ENCODE measurements at regions not wholly inside any gene's neighbourhood (a gene's known extent, or its start where the extent isn't known, plus 50 kb on each side); places are given as distances from the start of the nearest gene placed in this dataset.
A peak's percentile ranks its signal among the peaks of the same experiment; 100 is the strongest.

GRCh38 chr3:145882436-145882835 lies 278.5 kb downstream of the PLOD2 start:
- FAIRE-seq = peak; percentile 86
- TF ChIP-seq POLR2AphosphoS5 (IDR thresholded peaks at IDR 0.05; ENCODE audit: low read depth, low read length) (no peak), TAF1 (IDR thresholded peaks at IDR 0.05; ENCODE audit: borderline replicate concordance, low read depth, low read length) (no peak), POLR2A (IDR thresholded peaks at IDR 0.05; ENCODE audit: low read depth, low read length) (no peak)
- no peak for DNase-seq (ENCODE audit: insufficient read length)

- FAIRE-seq = peak; percentile 64
- no peak for TF ChIP-seq POLR2A (IDR thresholded peaks at IDR 0.05; ENCODE audit: low read depth, low read length)
- TF ChIP-seq POLR2AphosphoS5 (IDR thresholded peaks at IDR 0.05; ENCODE audit: low read depth, low read length) = no peak
- TF ChIP-seq TAF1 (IDR thresholded peaks at IDR 0.05; ENCODE audit: borderline replicate concordance, low read depth, low read length) = no peak
Measured at GRCh38 chr3:145889730-145890129, 271.3 kb downstream of the PLOD2 start.

DNA sequence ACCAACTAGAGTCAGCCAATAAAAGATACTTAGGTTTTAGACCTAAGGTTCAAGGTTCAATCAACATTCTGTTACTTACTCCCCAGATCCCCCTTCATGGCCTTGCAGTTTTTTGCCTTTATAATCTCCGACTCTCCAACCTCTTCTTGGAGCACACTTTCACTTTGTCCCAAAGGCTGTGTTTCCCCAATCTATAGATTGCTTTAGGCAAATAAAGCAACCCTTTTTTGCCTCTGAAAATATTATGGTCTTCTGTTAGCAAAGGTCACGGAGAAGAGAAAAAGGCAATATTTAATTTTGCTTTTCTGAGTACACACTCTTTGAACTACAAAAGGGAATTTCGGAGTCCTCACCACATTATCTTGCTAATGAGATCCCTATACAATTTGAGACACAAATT lies 268.1 kb downstream of the PLOD2 start:
- FAIRE-seq (no peak), DNase-seq (ENCODE audit: insufficient read length) (no peak)
- TF ChIP-seq POLR2A (IDR thresholded peaks at IDR 0.05; ENCODE audit: low read depth, low read length) (no peak), TAF1 (IDR thresholded peaks at IDR 0.05; ENCODE audit: borderline replicate concordance, low read depth, low read length) (no peak), POLR2AphosphoS5 (IDR thresholded peaks at IDR 0.05; ENCODE audit: low read depth, low read length) (no peak)

More at GRCh38 chr3:145889730-145890129, 271.3 kb downstream of the PLOD2 start:
- no peak for DNase-seq (ENCODE audit: insufficient read length)

DNA sequence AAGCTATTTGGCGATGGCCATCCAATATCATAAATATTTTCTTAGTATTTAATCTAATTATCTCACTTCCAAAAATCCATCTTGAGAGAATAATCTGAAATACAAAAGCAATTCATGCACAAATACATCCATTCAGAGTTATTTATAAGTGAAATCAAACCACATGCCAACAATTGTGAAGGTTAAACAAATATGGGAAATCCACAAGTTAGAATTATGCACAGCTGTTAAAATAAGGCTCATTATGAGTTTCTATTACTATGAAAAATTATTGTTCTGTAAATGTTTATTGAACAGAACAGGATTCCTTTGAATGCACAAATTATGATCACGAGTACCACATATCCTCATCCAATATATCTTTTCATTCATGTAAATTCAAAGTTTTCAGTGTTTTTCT lies 267.7 kb downstream of the PLOD2 start:
- no peak for TF ChIP-seq POLR2AphosphoS5 (IDR thresholded peaks at IDR 0.05; ENCODE audit: low read depth, low read length)
- TF ChIP-seq TAF1 (IDR thresholded peaks at IDR 0.05; ENCODE audit: borderline replicate concordance, low read depth, low read length) = no peak
- TF ChIP-seq POLR2A (IDR thresholded peaks at IDR 0.05; ENCODE audit: low read depth, low read length) = no peak
- DNase-seq (ENCODE audit: insufficient read length) (no peak), FAIRE-seq (no peak)

DNA sequence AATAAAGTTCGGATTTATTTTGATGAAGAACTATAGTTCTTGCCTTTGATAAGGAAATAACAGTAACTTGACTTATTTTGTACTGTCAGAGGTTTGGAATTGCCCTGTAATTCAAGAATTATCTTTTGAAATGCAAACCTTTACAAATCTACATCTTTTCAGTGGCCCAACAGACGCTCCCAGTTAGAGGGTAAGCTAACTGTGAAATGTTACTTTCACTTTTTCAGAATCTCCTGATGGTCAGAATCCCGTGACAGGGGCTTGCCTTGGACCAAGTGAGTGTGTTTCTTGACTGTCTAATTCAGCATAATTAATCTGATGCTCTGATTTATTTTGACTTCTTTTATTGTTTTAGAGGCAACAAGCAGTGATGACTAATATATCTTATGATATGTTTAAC lies 262.5 kb downstream of the PLOD2 start:
- DNase-seq (ENCODE audit: insufficient read length) = no peak
- TF ChIP-seq TAF1 (IDR thresholded peaks at IDR 0.05; ENCODE audit: borderline replicate concordance, low read depth, low read length) (no peak), POLR2AphosphoS5 (IDR thresholded peaks at IDR 0.05; ENCODE audit: low read depth, low read length) (no peak), POLR2A (IDR thresholded peaks at IDR 0.05; ENCODE audit: low read depth, low read length) (no peak)
- peak; percentile 87 for FAIRE-seq

DNA sequence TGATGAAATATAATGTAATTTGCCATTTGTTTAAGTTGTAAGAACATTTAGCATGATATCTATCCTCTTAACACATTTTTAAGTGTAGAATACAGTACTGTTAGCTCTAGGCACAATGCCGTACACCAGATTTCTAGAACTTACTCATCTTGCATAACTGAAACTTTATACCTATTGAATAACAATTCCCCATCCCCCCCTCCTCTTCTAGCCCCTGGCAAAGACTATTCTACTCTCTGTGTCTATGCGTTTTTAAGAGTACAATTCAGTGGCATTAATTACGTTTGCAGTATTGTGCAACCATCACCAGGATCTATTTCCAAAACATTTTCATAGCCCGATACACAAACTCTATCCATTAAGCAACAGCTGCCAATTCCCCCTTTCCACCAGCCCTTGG lies 261.7 kb downstream of the PLOD2 start:
- no peak for FAIRE-seq
- TF ChIP-seq POLR2A (IDR thresholded peaks at IDR 0.05; ENCODE audit: low read depth, low read length) (no peak), POLR2AphosphoS5 (IDR thresholded peaks at IDR 0.05; ENCODE audit: low read depth, low read length) (no peak), TAF1 (IDR thresholded peaks at IDR 0.05; ENCODE audit: borderline replicate concordance, low read depth, low read length) (no peak)
- DNase-seq (ENCODE audit: insufficient read length) = no peak

DNA sequence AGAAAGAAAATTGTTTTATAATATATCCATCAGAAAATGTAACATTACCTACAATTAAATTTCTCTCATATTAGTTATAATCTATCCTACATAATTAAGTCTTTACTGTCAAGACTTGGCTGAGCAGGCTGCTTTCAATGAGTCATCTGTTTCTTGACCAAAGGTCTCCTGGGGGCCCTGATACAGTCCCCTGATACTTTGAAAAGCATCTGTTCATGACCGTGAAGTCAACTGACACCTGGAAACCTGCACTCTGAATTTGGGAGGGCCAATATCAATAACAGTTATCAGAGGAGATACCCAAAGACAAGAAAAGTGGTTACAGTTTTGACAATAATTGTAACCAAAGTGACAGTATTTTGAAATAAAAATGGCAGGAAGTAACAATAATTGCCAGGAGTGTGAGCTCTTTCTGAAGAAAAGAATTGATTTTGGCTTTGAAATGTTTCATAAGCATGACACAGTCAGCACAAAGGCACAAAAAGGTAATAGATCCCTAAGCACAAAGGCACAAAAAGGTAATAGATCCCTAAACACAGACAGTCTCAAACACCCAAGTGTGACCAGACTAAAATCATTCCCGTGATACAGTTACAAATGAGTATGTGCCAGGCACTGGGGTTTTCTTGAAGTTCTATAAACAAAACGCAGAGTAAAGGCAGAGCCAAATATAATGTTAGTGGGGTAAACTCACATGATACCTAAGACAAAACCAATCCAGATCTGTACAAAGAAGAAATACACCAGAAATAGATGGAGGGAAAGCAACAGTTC lies 260.7 kb downstream of the PLOD2 start:
- no peak for TF ChIP-seq POLR2A (IDR thresholded peaks at IDR 0.05; ENCODE audit: low read depth, low read length)
- no peak for TF ChIP-seq POLR2AphosphoS5 (IDR thresholded peaks at IDR 0.05; ENCODE audit: low read depth, low read length)
- no peak for TF ChIP-seq TAF1 (IDR thresholded peaks at IDR 0.05; ENCODE audit: borderline replicate concordance, low read depth, low read length)
- FAIRE-seq (peak; percentile 84), DNase-seq (ENCODE audit: insufficient read length) (no peak)

- TF ChIP-seq POLR2A (IDR thresholded peaks at IDR 0.05; ENCODE audit: low read depth, low read length) = no peak
- no peak for TF ChIP-seq TAF1 (IDR thresholded peaks at IDR 0.05; ENCODE audit: borderline replicate concordance, low read depth, low read length)
- TF ChIP-seq POLR2AphosphoS5 (IDR thresholded peaks at IDR 0.05; ENCODE audit: low read depth, low read length) = no peak
- FAIRE-seq (no peak), DNase-seq (ENCODE audit: insufficient read length) (no peak)
Measured at GRCh38 chr3:145902166-145902565, 258.8 kb downstream of the PLOD2 start.

- no peak for FAIRE-seq
Measured at GRCh38 chr3:145903472-145904013, 257.4 kb downstream of the PLOD2 start.

DNA sequence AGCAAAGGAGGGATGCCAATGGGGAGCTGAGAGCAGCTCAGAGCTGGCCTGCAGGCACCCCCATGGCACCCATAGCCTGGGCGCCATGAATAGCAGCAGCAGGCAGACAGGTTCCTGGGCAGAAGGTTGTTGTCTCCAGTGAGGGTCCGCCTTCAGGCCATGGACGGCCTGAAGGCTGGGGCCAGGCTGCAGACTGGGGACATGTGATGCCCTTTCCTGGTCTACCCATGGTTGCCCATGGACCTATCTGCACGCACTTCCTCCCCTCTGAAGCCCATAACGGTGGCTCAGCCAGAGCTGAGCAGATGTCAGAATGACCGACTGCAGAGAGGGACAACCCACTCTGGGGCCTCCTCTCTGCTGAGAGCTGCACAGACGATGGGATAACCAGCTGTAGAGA lies 256.8 kb downstream of the PLOD2 start:
- no peak for TF ChIP-seq POLR2AphosphoS5 (IDR thresholded peaks at IDR 0.05; ENCODE audit: low read depth, low read length)
- no peak for TF ChIP-seq POLR2A (IDR thresholded peaks at IDR 0.05; ENCODE audit: low read depth, low read length)
- no peak for TF ChIP-seq TAF1 (IDR thresholded peaks at IDR 0.05; ENCODE audit: borderline replicate concordance, low read depth, low read length)
- no peak for DNase-seq (ENCODE audit: insufficient read length)
- FAIRE-seq = no peak

More at GRCh38 chr3:145903472-145904013, 257.4 kb downstream of the PLOD2 start:
- no peak for TF ChIP-seq POLR2AphosphoS5 (IDR thresholded peaks at IDR 0.05; ENCODE audit: low read depth, low read length)
- TF ChIP-seq POLR2A (IDR thresholded peaks at IDR 0.05; ENCODE audit: low read depth, low read length) = no peak
- TF ChIP-seq TAF1 (IDR thresholded peaks at IDR 0.05; ENCODE audit: borderline replicate concordance, low read depth, low read length) = no peak
- no peak for DNase-seq (ENCODE audit: insufficient read length)

DNA sequence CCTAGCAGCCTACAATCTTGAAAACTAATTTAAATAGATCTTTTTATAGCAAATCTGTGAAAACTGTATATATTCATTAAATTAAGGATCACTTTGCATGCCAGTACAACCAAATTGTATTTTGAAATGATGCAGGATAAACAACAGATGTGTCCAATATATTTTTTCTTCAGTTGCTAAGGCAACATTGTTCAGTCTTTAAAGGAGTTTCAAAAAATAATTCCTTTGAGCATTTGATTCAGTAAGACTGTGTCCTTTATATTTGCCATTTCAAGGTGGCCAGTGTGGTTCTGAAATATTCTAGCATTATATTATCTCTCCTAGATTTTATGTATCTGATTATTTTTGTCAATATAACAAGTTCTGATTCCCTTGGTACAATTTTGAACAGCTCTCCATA lies 254.7 kb downstream of the PLOD2 start:
- TF ChIP-seq POLR2AphosphoS5 (IDR thresholded peaks at IDR 0.05; ENCODE audit: low read depth, low read length) (no peak), TAF1 (IDR thresholded peaks at IDR 0.05; ENCODE audit: borderline replicate concordance, low read depth, low read length) (no peak), POLR2A (IDR thresholded peaks at IDR 0.05; ENCODE audit: low read depth, low read length) (no peak)
- DNase-seq (ENCODE audit: insufficient read length) (no peak), FAIRE-seq (no peak)

- DNase-seq (ENCODE audit: insufficient read length) (no peak), FAIRE-seq (no peak)
- no peak for TF ChIP-seq TAF1 (IDR thresholded peaks at IDR 0.05; ENCODE audit: borderline replicate concordance, low read depth, low read length)
- no peak for TF ChIP-seq POLR2A (IDR thresholded peaks at IDR 0.05; ENCODE audit: low read depth, low read length)
Measured at GRCh38 chr3:145906755-145907154, 254.2 kb downstream of the PLOD2 start.
